Right atrium auricular region (tissue), 2 donors: ENCODE measurements at regions not wholly inside any gene's neighbourhood (a gene's known extent, or its start where the extent isn't known, plus 50 kb on each side); places are given as distances from the start of the nearest gene placed in this dataset.

Experiments
- DNase-seq: peaks from one replicate; pipeline ENCODE4 v3.0.0-alpha.2; 2019; ENCODE audit warnings: low spot score
- H3K27ac ChIP-seq, 2 donors: fragments of 200-600 bp; sonication (generic); 1 replicate in 1 of 2; 2 replicates in 1 of 2; pipeline ENCODE4 v1.5.1; 2016 to 2019
- H3K27me3 ChIP-seq, 2 donors: fragments of 200-600 bp; sonication (generic); one replicate each; pipeline versions ENCODE4 v1.5.1 to v1.6.0; 2017 to 2019
- H3K36me3 ChIP-seq: fragments of 200-600 bp; sonication (generic); one replicate; pipeline ENCODE4 v1.5.1; 2016
- H3K4me1 ChIP-seq, 2 donors: fragments of 200-600 bp; sonication (generic); one replicate each; pipeline versions ENCODE4 v1.5.1 to v1.6.0; 2017 to 2019
- H3K4me3 ChIP-seq, 2 donors: fragments of 200-600 bp; sonication (generic); 1 replicate in 1 of 2; 2 replicates in 1 of 2; pipeline ENCODE4 v1.5.1; 2017 to 2019; ENCODE audit warnings: mild to moderate bottlenecking in 1 of 2, moderate library complexity in 1 of 2
- H3K9me3 ChIP-seq, 2 donors: fragments of 200-600 bp; sonication (generic); one replicate each; pipeline ENCODE4 v1.5.1; 2019
- CTCF ChIP-seq, 2 donors: fragments of 200-600 bp; sonication (generic); IDR thresholded peaks; one replicate each; pipeline ENCODE4 v1.5.1; 2019; ENCODE audit warnings: antibody characterized with exemption in 2 of 2

GRCh38 chr20:39568109-39568508, 606.0 kb downstream of the DHX35 start:
- Histone ChIP-seq H3K27ac (no peak overlapping the region), H3K4me3 (no peak overlapping the region), H3K4me1 (no peaks in the 10 kb centered on the region), H3K36me3 (no peaks in the 10 kb centered on the region), H3K27me3 (no peaks in the 10 kb centered on the region), H3K9me3 (no peaks in the 10 kb centered on the region)
- no peak for TF ChIP-seq CTCF (IDR thresholded peaks at IDR 0.05)
- no peak for DNase-seq

- DNase-seq: no peak
- Histone ChIP-seq H3K27me3 (no peaks in the 10 kb centered on the region), H3K4me3 (no peak overlapping the region), H3K27ac (no peak overlapping the region), H3K9me3 (no peaks in the 10 kb centered on the region), H3K36me3 (no peaks in the 10 kb centered on the region), H3K4me1 (no peaks in the 10 kb centered on the region)
- no peak for TF ChIP-seq CTCF (IDR thresholded peaks at IDR 0.05)
Observed at GRCh38 chr20:39563349-39563748, 601.2 kb downstream of the DHX35 start.

GRCh38 chr20:39554341-39554740, 592.2 kb downstream of the DHX35 start:
- no peaks in the 10 kb centered on the region for H3K36me3 ChIP-seq
- peaks cover 0 to 11% of the 10 kb centered on the region in 2 donors for H3K9me3 ChIP-seq
- H3K27me3 ChIP-seq: no peaks in the 10 kb centered on the region
- TF ChIP-seq CTCF (IDR thresholded peaks at IDR 0.05): no peak
- DNase-seq: no peak
- no peak overlapping the region for H3K27ac ChIP-seq
- no peak overlapping the region for H3K4me3 ChIP-seq
- no peaks in the 10 kb centered on the region for H3K4me1 ChIP-seq

GRCh38 chr20:39553120-39553519, 591.0 kb downstream of the DHX35 start:
- Histone ChIP-seq H3K9me3 (peaks cover 0 to 11% of the 10 kb centered on the region in 2 donors), H3K36me3 (no peaks in the 10 kb centered on the region), H3K4me3 (no peak overlapping the region), H3K27ac (no peak overlapping the region), H3K4me1 (no peaks in the 10 kb centered on the region), H3K27me3 (no peaks in the 10 kb centered on the region)
- no peak for TF ChIP-seq CTCF (IDR thresholded peaks at IDR 0.05)
- no peak for DNase-seq

- Histone ChIP-seq H3K27me3 (no peaks in the 10 kb centered on the region), H3K4me1 (no peaks in the 10 kb centered on the region), H3K36me3 (no peaks in the 10 kb centered on the region), H3K9me3 (no peaks in the 10 kb centered on the region), H3K4me3 (no peak overlapping the region), H3K27ac (no peak overlapping the region)
- DNase-seq: no peak
- TF ChIP-seq CTCF (IDR thresholded peaks at IDR 0.05): no peak
Observed at GRCh38 chr20:39549733-39550132, 587.6 kb downstream of the DHX35 start.

- no peak for DNase-seq
- no peaks in the 10 kb centered on the region for H3K36me3 ChIP-seq
- TF ChIP-seq CTCF (IDR thresholded peaks at IDR 0.05): no peak
- no peaks in the 10 kb centered on the region for H3K9me3 ChIP-seq
- no peak overlapping the region for H3K27ac ChIP-seq
- no peaks in the 10 kb centered on the region for H3K4me1 ChIP-seq
- H3K4me3 ChIP-seq: no peak overlapping the region
- no peaks in the 10 kb centered on the region for H3K27me3 ChIP-seq
Observed at GRCh38 chr20:39547546-39548408, 585.6 kb downstream of the DHX35 start.
